ENCODE measurements at regions not wholly inside any gene's neighbourhood (a gene's known extent, or its start where the extent isn't known, plus 50 kb on each side); places are given as distances from the start of the nearest gene placed in this dataset.

DNA sequence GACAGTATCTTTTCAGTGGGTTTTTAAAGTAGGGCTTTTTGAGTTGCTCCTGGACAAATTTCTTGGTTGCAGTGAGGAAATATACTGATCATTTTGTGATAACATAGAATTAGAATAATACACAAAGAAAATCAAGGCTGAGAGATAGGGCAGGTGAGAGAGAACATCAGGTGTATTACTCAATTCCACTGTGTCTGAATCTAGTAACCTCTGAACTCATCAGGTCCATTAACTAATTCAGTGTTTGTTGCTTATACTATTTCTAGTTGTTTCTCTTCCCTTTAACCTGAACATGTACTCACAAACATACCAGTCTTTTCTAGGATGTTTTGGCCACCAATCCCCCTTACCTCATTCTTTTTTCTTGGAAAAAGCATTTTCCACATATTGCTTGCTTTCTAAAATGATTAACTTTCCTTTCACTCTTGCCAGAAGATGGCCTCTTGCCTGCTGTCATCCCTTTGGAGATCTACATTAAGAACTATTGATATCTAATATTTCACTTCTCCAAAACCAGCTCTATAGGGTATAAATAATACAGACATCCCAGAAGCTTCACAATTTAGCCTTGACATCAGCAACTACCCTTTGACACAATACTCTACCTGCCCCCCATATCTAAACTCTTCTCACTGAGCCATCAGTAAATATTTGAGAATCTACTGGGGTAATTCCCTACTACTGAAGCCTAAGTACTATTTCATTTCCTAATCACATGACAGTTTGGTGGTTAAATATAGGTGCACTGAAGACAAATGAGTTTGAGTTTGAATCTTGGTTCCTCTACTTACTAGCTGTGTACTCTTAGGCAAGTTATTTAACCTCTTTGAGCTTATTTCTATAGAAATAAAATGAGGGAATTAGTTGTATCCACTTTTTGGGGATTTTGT is 470.8 kb upstream of the IGFBP7 start:
- TF ChIP-seq, protein P1, sequence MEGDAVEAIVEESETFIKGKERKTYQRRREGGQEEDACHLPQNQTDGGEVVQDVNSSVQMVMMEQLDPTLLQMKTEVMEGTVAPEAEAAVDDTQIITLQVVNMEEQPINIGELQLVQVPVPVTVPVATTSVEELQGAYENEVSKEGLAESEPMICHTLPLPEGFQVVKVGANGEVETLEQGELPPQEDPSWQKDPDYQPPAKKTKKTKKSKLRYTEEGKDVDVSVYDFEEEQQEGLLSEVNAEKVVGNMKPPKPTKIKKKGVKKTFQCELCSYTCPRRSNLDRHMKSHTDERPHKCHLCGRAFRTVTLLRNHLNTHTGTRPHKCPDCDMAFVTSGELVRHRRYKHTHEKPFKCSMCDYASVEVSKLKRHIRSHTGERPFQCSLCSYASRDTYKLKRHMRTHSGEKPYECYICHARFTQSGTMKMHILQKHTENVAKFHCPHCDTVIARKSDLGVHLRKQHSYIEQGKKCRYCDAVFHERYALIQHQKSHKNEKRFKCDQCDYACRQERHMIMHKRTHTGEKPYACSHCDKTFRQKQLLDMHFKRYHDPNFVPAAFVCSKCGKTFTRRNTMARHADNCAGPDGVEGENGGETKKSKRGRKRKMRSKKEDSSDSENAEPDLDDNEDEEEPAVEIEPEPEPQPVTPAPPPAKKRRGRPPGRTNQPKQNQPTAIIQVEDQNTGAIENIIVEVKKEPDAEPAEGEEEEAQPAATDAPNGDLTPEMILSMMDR (conservative IDR thresholded peaks at IDR 0.05; ENCODE audit: low read depth in 2 of 2) = no peak
- no peak for TF ChIP-seq CREB1 (CRISPR knock-in tag; IDR thresholded peaks at IDR 0.05; ENCODE audit: low read depth)
- TF ChIP-seq, protein P2, sequence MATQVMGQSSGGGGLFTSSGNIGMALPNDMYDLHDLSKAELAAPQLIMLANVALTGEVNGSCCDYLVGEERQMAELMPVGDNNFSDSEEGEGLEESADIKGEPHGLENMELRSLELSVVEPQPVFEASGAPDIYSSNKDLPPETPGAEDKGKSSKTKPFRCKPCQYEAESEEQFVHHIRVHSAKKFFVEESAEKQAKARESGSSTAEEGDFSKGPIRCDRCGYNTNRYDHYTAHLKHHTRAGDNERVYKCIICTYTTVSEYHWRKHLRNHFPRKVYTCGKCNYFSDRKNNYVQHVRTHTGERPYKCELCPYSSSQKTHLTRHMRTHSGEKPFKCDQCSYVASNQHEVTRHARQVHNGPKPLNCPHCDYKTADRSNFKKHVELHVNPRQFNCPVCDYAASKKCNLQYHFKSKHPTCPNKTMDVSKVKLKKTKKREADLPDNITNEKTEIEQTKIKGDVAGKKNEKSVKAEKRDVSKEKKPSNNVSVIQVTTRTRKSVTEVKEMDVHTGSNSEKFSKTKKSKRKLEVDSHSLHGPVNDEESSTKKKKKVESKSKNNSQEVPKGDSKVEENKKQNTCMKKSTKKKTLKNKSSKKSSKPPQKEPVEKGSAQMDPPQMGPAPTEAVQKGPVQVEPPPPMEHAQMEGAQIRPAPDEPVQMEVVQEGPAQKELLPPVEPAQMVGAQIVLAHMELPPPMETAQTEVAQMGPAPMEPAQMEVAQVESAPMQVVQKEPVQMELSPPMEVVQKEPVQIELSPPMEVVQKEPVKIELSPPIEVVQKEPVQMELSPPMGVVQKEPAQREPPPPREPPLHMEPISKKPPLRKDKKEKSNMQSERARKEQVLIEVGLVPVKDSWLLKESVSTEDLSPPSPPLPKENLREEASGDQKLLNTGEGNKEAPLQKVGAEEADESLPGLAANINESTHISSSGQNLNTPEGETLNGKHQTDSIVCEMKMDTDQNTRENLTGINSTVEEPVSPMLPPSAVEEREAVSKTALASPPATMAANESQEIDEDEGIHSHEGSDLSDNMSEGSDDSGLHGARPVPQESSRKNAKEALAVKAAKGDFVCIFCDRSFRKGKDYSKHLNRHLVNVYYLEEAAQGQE (IDR thresholded peaks at IDR 0.05; ENCODE audit: unreplicated experiment) = no peak
- TF ChIP-seq, protein P3, sequence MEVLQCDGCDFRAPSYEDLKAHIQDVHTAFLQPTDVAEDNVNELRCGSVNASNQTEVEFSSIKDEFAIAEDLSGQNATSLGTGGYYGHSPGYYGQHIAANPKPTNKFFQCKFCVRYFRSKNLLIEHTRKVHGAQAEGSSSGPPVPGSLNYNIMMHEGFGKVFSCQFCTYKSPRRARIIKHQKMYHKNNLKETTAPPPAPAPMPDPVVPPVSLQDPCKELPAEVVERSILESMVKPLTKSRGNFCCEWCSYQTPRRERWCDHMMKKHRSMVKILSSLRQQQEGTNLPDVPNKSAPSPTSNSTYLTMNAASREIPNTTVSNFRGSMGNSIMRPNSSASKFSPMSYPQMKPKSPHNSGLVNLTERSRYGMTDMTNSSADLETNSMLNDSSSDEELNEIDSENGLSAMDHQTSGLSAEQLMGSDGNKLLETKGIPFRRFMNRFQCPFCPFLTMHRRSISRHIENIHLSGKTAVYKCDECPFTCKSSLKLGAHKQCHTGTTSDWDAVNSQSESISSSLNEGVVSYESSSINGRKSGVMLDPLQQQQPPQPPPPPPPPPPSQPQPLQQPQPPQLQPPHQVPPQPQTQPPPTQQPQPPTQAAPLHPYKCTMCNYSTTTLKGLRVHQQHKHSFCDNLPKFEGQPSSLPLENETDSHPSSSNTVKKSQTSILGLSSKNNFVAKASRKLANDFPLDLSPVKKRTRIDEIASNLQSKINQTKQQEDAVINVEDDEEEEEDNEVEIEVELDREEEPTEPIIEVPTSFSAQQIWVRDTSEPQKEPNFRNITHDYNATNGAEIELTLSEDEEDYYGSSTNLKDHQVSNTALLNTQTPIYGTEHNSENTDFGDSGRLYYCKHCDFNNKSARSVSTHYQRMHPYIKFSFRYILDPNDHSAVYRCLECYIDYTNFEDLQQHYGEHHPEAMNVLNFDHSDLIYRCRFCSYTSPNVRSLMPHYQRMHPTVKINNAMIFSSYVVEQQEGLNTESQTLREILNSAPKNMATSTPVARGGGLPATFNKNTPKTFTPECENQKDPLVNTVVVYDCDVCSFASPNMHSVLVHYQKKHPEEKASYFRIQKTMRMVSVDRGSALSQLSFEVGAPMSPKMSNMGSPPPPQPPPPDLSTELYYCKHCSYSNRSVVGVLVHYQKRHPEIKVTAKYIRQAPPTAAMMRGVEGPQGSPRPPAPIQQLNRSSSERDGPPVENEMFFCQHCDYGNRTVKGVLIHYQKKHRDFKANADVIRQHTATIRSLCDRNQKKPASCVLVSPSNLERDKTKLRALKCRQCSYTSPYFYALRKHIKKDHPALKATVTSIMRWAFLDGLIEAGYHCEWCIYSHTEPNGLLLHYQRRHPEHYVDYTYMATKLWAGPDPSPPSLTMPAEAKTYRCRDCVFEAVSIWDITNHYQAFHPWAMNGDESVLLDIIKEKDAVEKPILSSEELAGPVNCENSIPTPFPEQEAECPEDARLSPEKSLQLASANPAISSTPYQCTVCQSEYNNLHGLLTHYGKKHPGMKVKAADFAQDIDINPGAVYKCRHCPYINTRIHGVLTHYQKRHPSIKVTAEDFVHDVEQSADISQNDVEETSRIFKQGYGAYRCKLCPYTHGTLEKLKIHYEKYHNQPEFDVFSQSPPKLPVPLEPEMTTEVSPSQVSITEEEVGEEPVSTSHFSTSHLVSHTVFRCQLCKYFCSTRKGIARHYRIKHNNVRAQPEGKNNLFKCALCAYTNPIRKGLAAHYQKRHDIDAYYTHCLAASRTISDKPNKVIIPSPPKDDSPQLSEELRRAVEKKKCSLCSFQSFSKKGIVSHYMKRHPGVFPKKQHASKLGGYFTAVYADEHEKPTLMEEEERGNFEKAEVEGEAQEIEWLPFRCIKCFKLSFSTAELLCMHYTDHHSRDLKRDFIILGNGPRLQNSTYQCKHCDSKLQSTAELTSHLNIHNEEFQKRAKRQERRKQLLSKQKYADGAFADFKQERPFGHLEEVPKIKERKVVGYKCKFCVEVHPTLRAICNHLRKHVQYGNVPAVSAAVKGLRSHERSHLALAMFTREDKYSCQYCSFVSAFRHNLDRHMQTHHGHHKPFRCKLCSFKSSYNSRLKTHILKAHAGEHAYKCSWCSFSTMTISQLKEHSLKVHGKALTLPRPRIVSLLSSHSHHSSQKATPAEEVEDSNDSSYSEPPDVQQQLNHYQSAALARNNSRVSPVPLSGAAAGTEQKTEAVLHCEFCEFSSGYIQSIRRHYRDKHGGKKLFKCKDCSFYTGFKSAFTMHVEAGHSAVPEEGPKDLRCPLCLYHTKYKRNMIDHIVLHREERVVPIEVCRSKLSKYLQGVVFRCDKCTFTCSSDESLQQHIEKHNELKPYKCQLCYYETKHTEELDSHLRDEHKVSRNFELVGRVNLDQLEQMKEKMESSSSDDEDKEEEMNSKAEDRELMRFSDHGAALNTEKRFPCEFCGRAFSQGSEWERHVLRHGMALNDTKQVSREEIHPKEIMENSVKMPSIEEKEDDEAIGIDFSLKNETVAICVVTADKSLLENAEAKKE (CRISPR knock-in tag; IDR thresholded peaks at IDR 0.05) = no peak
- no peak for TF ChIP-seq ZNF114 (CRISPR knock-in tag; IDR thresholded peaks at IDR 0.05)
- no peak for TF ChIP-seq POLR2AphosphoS5 (IDR thresholded peaks at IDR 0.05; ENCODE audit: low read depth)
- TF ChIP-seq EZH2 (IDR thresholded peaks at IDR 0.05; ENCODE audit: low read depth, unreplicated experiment) = no peak
- TF ChIP-seq JUNB (IDR thresholded peaks at IDR 0.05; ENCODE audit: unreplicated experiment) = no peak
- TF ChIP-seq, protein P4, sequence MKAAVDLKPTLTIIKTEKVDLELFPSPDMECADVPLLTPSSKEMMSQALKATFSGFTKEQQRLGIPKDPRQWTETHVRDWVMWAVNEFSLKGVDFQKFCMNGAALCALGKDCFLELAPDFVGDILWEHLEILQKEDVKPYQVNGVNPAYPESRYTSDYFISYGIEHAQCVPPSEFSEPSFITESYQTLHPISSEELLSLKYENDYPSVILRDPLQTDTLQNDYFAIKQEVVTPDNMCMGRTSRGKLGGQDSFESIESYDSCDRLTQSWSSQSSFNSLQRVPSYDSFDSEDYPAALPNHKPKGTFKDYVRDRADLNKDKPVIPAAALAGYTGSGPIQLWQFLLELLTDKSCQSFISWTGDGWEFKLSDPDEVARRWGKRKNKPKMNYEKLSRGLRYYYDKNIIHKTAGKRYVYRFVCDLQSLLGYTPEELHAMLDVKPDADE (IDR thresholded peaks at IDR 0.05) = no peak
- TF ChIP-seq NANOG (IDR thresholded peaks at IDR 0.05; ENCODE audit: borderline replicate concordance) = no peak
- no peak for TF ChIP-seq EZH2phosphoT487 (IDR thresholded peaks at IDR 0.05; ENCODE audit: unreplicated experiment)
- no peak for TF ChIP-seq STAT1 (IDR thresholded peaks at IDR 0.05; ENCODE audit: unreplicated experiment)

Data from GM23338 (cell line).